SIG-M5 treated with dmso at 0.1 percent for 504 hours (cell line): ENCODE measurements at regions not wholly inside any gene's neighbourhood (a gene's known extent, or its start where the extent isn't known, plus 50 kb on each side); places are given as distances from the start of the nearest gene placed in this dataset.

Experiments
- DNase-seq: peaks from one replicate; lab custom pipeline; 2025; ENCODE audit not compliant: unreplicated experiment; lab: John Stamatoyannopoulos, UW

- DNase-seq, result no peak
Observed at GRCh38 chr1:172883844-172884243, 166.9 kb downstream of the TNFSF18 start.

GRCh38 chr1:172885411-172885810 lies 165.3 kb downstream of the TNFSF18 start:
- DNase-seq, result no peak

- no peak for DNase-seq
Observed at GRCh38 chr1:172885971-172886370, 164.8 kb downstream of the TNFSF18 start.

- no peak for DNase-seq
Observed at GRCh38 chr1:172887162-172887561, 163.6 kb downstream of the TNFSF18 start.

- DNase-seq, result no peak
Observed at GRCh38 chr1:172893146-172893841, 157.4 kb downstream of the TNFSF18 start.

GRCh38 chr1:172894349-172895049 lies 156.2 kb downstream of the TNFSF18 start:
- no peak for DNase-seq

- no peak for DNase-seq
Observed at GRCh38 chr1:172895050-172895460, 155.7 kb downstream of the TNFSF18 start.

GRCh38 chr1:172895761-172896160 lies 155.0 kb downstream of the TNFSF18 start:
- no peak for DNase-seq

- no peak for DNase-seq
Observed at GRCh38 chr1:172897738-172898137, 153.0 kb downstream of the TNFSF18 start.

- DNase-seq, result no peak
Observed at GRCh38 chr1:172898866-172899265, 151.9 kb downstream of the TNFSF18 start.

GRCh38 chr1:172900376-172900997 lies 150.3 kb downstream of the TNFSF18 start:
- DNase-seq, result peak; percentile 66

- DNase-seq, result no peak
Observed at GRCh38 chr1:172902200-172902599, 148.5 kb downstream of the TNFSF18 start.

GRCh38 chr1:172902861-172903381 lies 147.8 kb downstream of the TNFSF18 start:
- DNase-seq, result no peak

GRCh38 chr1:172903581-172904220 lies 147.0 kb downstream of the TNFSF18 start:
- no peak for DNase-seq

GRCh38 chr1:172905452-172905851 lies 145.3 kb downstream of the TNFSF18 start:
- no peak for DNase-seq

- no peak for DNase-seq
Observed at GRCh38 chr1:172906778-172907592, 143.8 kb downstream of the TNFSF18 start.

- no peak for DNase-seq
Observed at GRCh38 chr1:172907834-172908326, 142.9 kb downstream of the TNFSF18 start.

GRCh38 chr1:172909606-172910326 lies 141.0 kb downstream of the TNFSF18 start:
- DNase-seq, result no peak

GRCh38 chr1:172912765-172913260 lies 137.9 kb downstream of the TNFSF18 start:
- DNase-seq, result no peak
